ENCODE measurements at regions not wholly inside any gene's neighbourhood (a gene's known extent, or its start where the extent isn't known, plus 50 kb on each side); places are given as distances from the start of the nearest gene placed in this dataset.

- DNase-seq (ENCODE audit: low read depth, low spot score) (no peak), FAIRE-seq (no peak)
- Histone ChIP-seq H3K4me2 (ENCODE audit: insufficient read depth, low read length) (no peak overlapping the region), H3K9me3 (replicated peaks; ENCODE audit: control insufficient read depth, insufficient read depth, low read length) (no peaks in the 10 kb centered on the region), H3K27ac (ENCODE audit: insufficient read depth, low read depth, low read length) (no peak overlapping the region), H3K4me1 (ENCODE audit: control insufficient read depth, extremely low read depth, insufficient read depth, low read length) (no peaks in the 10 kb centered on the region), H3K36me3 (ENCODE audit: control insufficient read depth in 2 of 2, extremely low read depth in 1 of 2, insufficient read depth in 2 of 2, low read length in 2 of 2) (no peaks in the 10 kb centered on the region), H3K79me2 (ENCODE audit: control insufficient read depth, insufficient read depth, low read length) (no peaks in the 10 kb centered on the region), H3K9me1 (replicated peaks; ENCODE audit: control insufficient read depth, extremely low read depth, insufficient read depth, low read length) (no peaks in the 10 kb centered on the region), H4K20me1 (replicated peaks; ENCODE audit: control insufficient read depth, extremely low read depth, insufficient read depth, low read length) (no peaks in the 10 kb centered on the region), H2AFZ (ENCODE audit: low read depth, low read length) (no peak overlapping the region), H3K4me3 (replicated peaks in 1 of 3; ENCODE audit: insufficient read depth in 1 of 3, low read depth in 1 of 3, low read length in 3 of 3) (no peak overlapping the region), H3K9ac (replicated peaks; ENCODE audit: extremely low read depth, insufficient read depth, low read length) (no peak overlapping the region), H3K27me3 (ENCODE audit: control insufficient read depth in 2 of 2, insufficient read depth in 2 of 2, low read length in 2 of 2) (no peaks in the 10 kb centered on the region)
- no TSS peak for BruUV-seq (replicated peaks)
- no peak for TF ChIP-seq EZH2 (IDR thresholded peaks at IDR 0.05; ENCODE audit: borderline replicate concordance, low read depth, low read length, severe bottlenecking)
- TF ChIP-seq POLR2A (IDR thresholded peaks at IDR 0.05; ENCODE audit: low read depth, low read length), result no peak
- TF ChIP-seq MAX (IDR thresholded peaks at IDR 0.05; ENCODE audit: insufficient read depth, insufficient read length), result no peak
- TF ChIP-seq FOS (IDR thresholded peaks at IDR 0.05; ENCODE audit: borderline replicate concordance, insufficient read depth, low read length), result no peak
- intact Hi-C loops (cut with micrococcal nuclease) (no loop called here), dilution Hi-C loops (cut with MboI; ENCODE audit: extremely low pct_ligation_motif_present, low sequenced_read_pairs) (no loop called here)
- POLR2A ChIA-PET, result no interaction called here
- CTCF ChIA-PET, result interaction anchor here (1.1 kb wide), 1 partner anchor 394 kb away, joined by 3 read pairs; no protein-coding TSS in a partner anchor
Observed at GRCh38 chr12:3409662-3410061, 81.3 kb upstream of the PRMT8 start.

- H3K9me3 ChIP-seq (replicated peaks; ENCODE audit: control insufficient read depth, insufficient read depth, low read length), result no peaks in the 10 kb centered on the region
- H3K27me3 ChIP-seq (ENCODE audit: control insufficient read depth in 2 of 2, insufficient read depth in 2 of 2, low read length in 2 of 2), result no peaks in the 10 kb centered on the region
- TF ChIP-seq MAX (IDR thresholded peaks at IDR 0.05; ENCODE audit: insufficient read depth, insufficient read length), result no peak
- TF ChIP-seq GATA2 (IDR thresholded peaks at IDR 0.05; ENCODE audit: insufficient read depth, insufficient read length, low read depth, low read length), result no peak
- no peak for TF ChIP-seq JUN (IDR thresholded peaks at IDR 0.05; ENCODE audit: borderline replicate concordance, insufficient read depth, insufficient read length, low read depth)
- TF ChIP-seq MYC (IDR thresholded peaks at IDR 0.05; ENCODE audit: low read depth, low read length), result no peak
- no peak for TF ChIP-seq CTCF (IDR thresholded peaks at IDR 0.05; ENCODE audit: extremely low read depth in 1 of 2, insufficient read depth in 1 of 2, low read depth in 1 of 2, low read length in 2 of 2)
- no peak for TF ChIP-seq POLR2A (IDR thresholded peaks at IDR 0.05; ENCODE audit: low read depth, low read length)
- no peak for TF ChIP-seq EZH2 (IDR thresholded peaks at IDR 0.05; ENCODE audit: borderline replicate concordance, low read depth, low read length, severe bottlenecking)
- no peak for TF ChIP-seq POLR2AphosphoS5 (IDR thresholded peaks at IDR 0.05; ENCODE audit: insufficient read depth, low read depth, low read length)
- TF ChIP-seq FOS (IDR thresholded peaks at IDR 0.05; ENCODE audit: borderline replicate concordance, insufficient read depth, low read length), result no peak
- dilution Hi-C loops (cut with MboI; ENCODE audit: extremely low pct_ligation_motif_present, low sequenced_read_pairs) (no loop called here), intact Hi-C loops (cut with micrococcal nuclease) (no loop called here)
- H4K20me1 ChIP-seq (replicated peaks; ENCODE audit: control insufficient read depth, extremely low read depth, insufficient read depth, low read length), result no peaks in the 10 kb centered on the region
- BruUV-seq (replicated peaks), result no TSS peak
- no peak overlapping the region for H3K4me2 ChIP-seq (ENCODE audit: insufficient read depth, low read length)
- no peaks in the 10 kb centered on the region for H3K4me1 ChIP-seq (ENCODE audit: control insufficient read depth, extremely low read depth, insufficient read depth, low read length)
- CTCF ChIA-PET, result interaction anchor here (1.8 kb wide), 1 partner anchor 388 kb away, joined by 4 read pairs; no protein-coding TSS in a partner anchor
- no peak overlapping the region for H2AFZ ChIP-seq (ENCODE audit: low read depth, low read length)
- H3K36me3 ChIP-seq (ENCODE audit: control insufficient read depth in 2 of 2, extremely low read depth in 1 of 2, insufficient read depth in 2 of 2, low read length in 2 of 2), result no peaks in the 10 kb centered on the region
- no peaks in the 10 kb centered on the region for H3K79me2 ChIP-seq (ENCODE audit: control insufficient read depth, insufficient read depth, low read length)
- H3K9ac ChIP-seq (replicated peaks; ENCODE audit: extremely low read depth, insufficient read depth, low read length), result no peak overlapping the region
- FAIRE-seq (no peak), DNase-seq (ENCODE audit: low read depth, low spot score) (no peak)
- no peak overlapping the region for H3K4me3 ChIP-seq (replicated peaks in 1 of 3; ENCODE audit: insufficient read depth in 1 of 3, low read depth in 1 of 3, low read length in 3 of 3)
- H3K9me1 ChIP-seq (replicated peaks; ENCODE audit: control insufficient read depth, extremely low read depth, insufficient read depth, low read length), result no peaks in the 10 kb centered on the region
- POLR2A ChIA-PET, result no interaction called here
- H3K27ac ChIP-seq (ENCODE audit: insufficient read depth, low read depth, low read length), result no peak overlapping the region
Observed at GRCh38 chr12:3416159-3416558, 74.8 kb upstream of the PRMT8 start.
